A673 (cell line): ENCODE measurements at regions not wholly inside any gene's neighbourhood (a gene's known extent, or its start where the extent isn't known, plus 50 kb on each side); places are given as distances from the start of the nearest gene placed in this dataset.

ENCODE experiments used
- EZH2 ChIP-seq: fragments of 200-600 bp; sonication (generic); IDR thresholded peaks from 2 replicates; pipeline ENCODE4 v1.6.1; 2017; ENCODE audit warnings: borderline replicate concordance, low read depth, mild to moderate bottlenecking, mixed read lengths, antibody characterized with exemption, low read length; ENCODE audit not compliant: poor library complexity, severe bottlenecking
- TF ChIP-seq, protein P1 (sequence below): fragments of 300-800, 200-600 bp; sonication (generic); conservative IDR thresholded peaks from 2 replicates; pipeline ENCODE4 v1.5.1; 2017; ENCODE audit warnings: low read depth, mild to moderate bottlenecking, antibody characterized with exemption, low read length, moderate library complexity, mixed read lengths

DNA sequence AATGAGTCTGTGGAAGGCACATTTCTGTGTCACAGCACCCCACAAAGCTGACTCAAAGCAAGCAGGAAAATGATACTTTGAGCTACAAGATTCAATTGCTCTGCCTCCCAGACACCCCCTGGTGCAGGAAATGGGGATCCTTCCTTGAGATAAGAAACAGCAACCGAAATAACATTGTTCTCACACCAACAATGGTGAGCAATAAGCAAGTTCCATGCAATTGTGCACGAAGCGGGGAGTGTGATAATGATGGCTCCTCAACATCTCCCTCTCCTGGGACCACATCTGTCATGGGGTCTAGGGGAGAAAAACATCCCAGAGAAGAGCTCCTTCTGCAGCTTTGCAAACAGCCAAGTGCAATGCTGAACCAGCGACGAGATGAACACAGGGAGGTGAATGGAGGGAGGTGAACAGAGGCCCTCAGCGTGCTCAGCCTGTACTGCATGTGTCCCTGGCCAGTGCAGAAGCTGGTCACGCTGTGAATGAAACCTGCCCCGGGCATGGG lies 67.7 kb downstream of the PDCL3 start:
- TF ChIP-seq, protein P1, sequence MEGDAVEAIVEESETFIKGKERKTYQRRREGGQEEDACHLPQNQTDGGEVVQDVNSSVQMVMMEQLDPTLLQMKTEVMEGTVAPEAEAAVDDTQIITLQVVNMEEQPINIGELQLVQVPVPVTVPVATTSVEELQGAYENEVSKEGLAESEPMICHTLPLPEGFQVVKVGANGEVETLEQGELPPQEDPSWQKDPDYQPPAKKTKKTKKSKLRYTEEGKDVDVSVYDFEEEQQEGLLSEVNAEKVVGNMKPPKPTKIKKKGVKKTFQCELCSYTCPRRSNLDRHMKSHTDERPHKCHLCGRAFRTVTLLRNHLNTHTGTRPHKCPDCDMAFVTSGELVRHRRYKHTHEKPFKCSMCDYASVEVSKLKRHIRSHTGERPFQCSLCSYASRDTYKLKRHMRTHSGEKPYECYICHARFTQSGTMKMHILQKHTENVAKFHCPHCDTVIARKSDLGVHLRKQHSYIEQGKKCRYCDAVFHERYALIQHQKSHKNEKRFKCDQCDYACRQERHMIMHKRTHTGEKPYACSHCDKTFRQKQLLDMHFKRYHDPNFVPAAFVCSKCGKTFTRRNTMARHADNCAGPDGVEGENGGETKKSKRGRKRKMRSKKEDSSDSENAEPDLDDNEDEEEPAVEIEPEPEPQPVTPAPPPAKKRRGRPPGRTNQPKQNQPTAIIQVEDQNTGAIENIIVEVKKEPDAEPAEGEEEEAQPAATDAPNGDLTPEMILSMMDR = no peak
- no peak for TF ChIP-seq EZH2
